Neural cell (in vitro differentiated cells): ENCODE measurements at regions not wholly inside any gene's neighbourhood (a gene's known extent, or its start where the extent isn't known, plus 50 kb on each side); places are given as distances from the start of the nearest gene placed in this dataset.

Experiments
- H2AFZ ChIP-seq: fragments of 200-600, 300-800 bp; sonication (generic), shearing (Covaris generic); 2 replicates; pipeline ENCODE4 v1.6.0; 2014; ENCODE audit warnings: low read depth, mild to moderate bottlenecking, antibody characterized with exemption, low read length, moderate library complexity
- H3F3A ChIP-seq: fragments of 200-600 bp; shearing (Covaris generic); 2 replicates; pipeline ENCODE4 v1.6.1; 2016; ENCODE audit warnings: mild to moderate bottlenecking, moderate library complexity, mixed read lengths, antibody characterized with exemption, low read length; ENCODE audit not compliant: insufficient read depth, poor library complexity, severe bottlenecking
- H3K27ac ChIP-seq: fragments of 200-600, 300-800 bp; sonication (generic), shearing (Covaris generic); 2 replicates; pipeline ENCODE4 v1.5.1; 2014; ENCODE audit warnings: mild to moderate bottlenecking, low read length, moderate library complexity
- H3K27me3 ChIP-seq: fragments of 300-800, 200-600 bp; sonication (generic), shearing (Covaris generic); 2 replicates; pipeline ENCODE4 v1.6.0; 2014; ENCODE audit warnings: mild to moderate bottlenecking, low read depth, low read length, moderate library complexity; ENCODE audit not compliant: insufficient read depth
- H3K36me3 ChIP-seq: fragments of 300-800, 200-600 bp; sonication (generic), shearing (Covaris generic); 2 replicates; pipeline ENCODE4 v1.5.1; 2014; ENCODE audit warnings: mild to moderate bottlenecking, antibody characterized with exemption, low read length, moderate library complexity; ENCODE audit not compliant: insufficient read depth
- H3K4me2 ChIP-seq: fragments of 300-800, 200-600 bp; sonication (generic), shearing (Covaris generic); 2 replicates; pipeline ENCODE4 v1.6.0; 2014; ENCODE audit warnings: mild to moderate bottlenecking, low read length
- H3K4me3 ChIP-seq: fragments of 300-800, 200-600 bp; sonication (generic), shearing (Covaris generic); 2 replicates; pipeline ENCODE4 v1.5.1; 2014; ENCODE audit warnings: mild to moderate bottlenecking, low read length, moderate library complexity
- H3K79me2 ChIP-seq: fragments of 200-600 bp; shearing (Covaris generic); replicated peaks from 2 replicates; pipeline ENCODE4 v1.6.0; 2014; ENCODE audit warnings: mild to moderate bottlenecking, low read length, moderate library complexity; ENCODE audit not compliant: insufficient read depth
- H3K9ac ChIP-seq: fragments of 300-800, 200-600 bp; sonication (generic), shearing (Covaris generic); 2 replicates; pipeline ENCODE4 v1.6.1; 2016; ENCODE audit warnings: mild to moderate bottlenecking, low read length, mixed read lengths
- H3K9me2 ChIP-seq: fragments of 200-600 bp; shearing (Covaris generic); 2 replicates; pipeline ENCODE4 v1.6.1; 2016; ENCODE audit warnings: mild to moderate bottlenecking, low read length, mixed read lengths; ENCODE audit not compliant: insufficient read depth
- H3K9me3 ChIP-seq: fragments of 200-600, 300-800 bp; sonication (generic), shearing (Covaris generic); 2 replicates; pipeline ENCODE4 v1.6.1; 2016; ENCODE audit warnings: mild to moderate bottlenecking, mixed run types, low read length, moderate library complexity, mixed read lengths
- H4K20me1 ChIP-seq: fragments of 200-600 bp; shearing (Covaris generic); 2 replicates; pipeline ENCODE4 v1.6.1; 2016; ENCODE audit warnings: mild to moderate bottlenecking, mixed run types; ENCODE audit not compliant: insufficient read depth
- CTCF ChIP-seq: fragments of 450-650 bp; IDR thresholded peaks from 2 replicates; pipeline ENCODE4 v1.5.1; 2014; ENCODE audit warnings: antibody characterized with exemption, mild to moderate bottlenecking, moderate library complexity; ENCODE audit not compliant: poor library complexity, severe bottlenecking
- EP300 ChIP-seq: fragments of 450-650 bp; conservative IDR thresholded peaks from 2 replicates; pipeline ENCODE4 v1.6.1; 2014; ENCODE audit warnings: antibody characterized with exemption, mild to moderate bottlenecking, moderate library complexity; ENCODE audit not compliant: poor library complexity, severe bottlenecking
- EZH2 ChIP-seq: fragments of 200-600, 300-800 bp; shearing (Covaris generic), sonication (generic); IDR thresholded peaks from 2 replicates; pipeline ENCODE4 v1.6.1; 2014; ENCODE audit warnings: antibody characterized with exemption, low read length, borderline replicate concordance, mild to moderate bottlenecking; ENCODE audit not compliant: insufficient read depth, poor library complexity, severe bottlenecking
- MXI1 ChIP-seq: fragments of 450-650 bp; conservative IDR thresholded peaks from 2 replicates; pipeline ENCODE4 v1.6.1; 2014; ENCODE audit warnings: antibody characterized with exemption, mild to moderate bottlenecking; ENCODE audit not compliant: poor library complexity, severe bottlenecking
- POLR2AphosphoS5 ChIP-seq: IDR thresholded peaks from 2 replicates; pipeline ENCODE4 v1.6.1; 2012
- RAD21 ChIP-seq: fragments of 450-650 bp; conservative IDR thresholded peaks from 2 replicates; pipeline ENCODE4 v1.6.1; 2014; ENCODE audit warnings: antibody characterized with exemption, mild to moderate bottlenecking, moderate library complexity
- REST ChIP-seq: IDR thresholded peaks from 2 replicates; pipeline ENCODE4 v1.6.1; 2012; ENCODE audit warnings: borderline replicate concordance
- SMC3 ChIP-seq: fragments of 450-650 bp; conservative IDR thresholded peaks from 2 replicates; pipeline ENCODE4 v1.6.1; 2014; ENCODE audit warnings: antibody characterized with exemption, mild to moderate bottlenecking, moderate library complexity; ENCODE audit not compliant: poor library complexity
- TAF1 ChIP-seq: IDR thresholded peaks from 2 replicates; pipeline ENCODE4 v1.6.1; 2012; ENCODE audit warnings: low read depth

- Histone ChIP-seq H4K20me1 (no peaks in the 10 kb centered on the region), H3K4me3 (no peak overlapping the region), H2AFZ (no peak overlapping the region), H3K36me3 (no peaks in the 10 kb centered on the region), H3K9ac (no peak overlapping the region), H3K27me3 (no peaks in the 10 kb centered on the region), H3F3A (no peaks in the 10 kb centered on the region), H3K79me2 (no peaks in the 10 kb centered on the region), H3K9me2 (no peaks in the 10 kb centered on the region), H3K4me2 (no peak overlapping the region), H3K27ac (peak overlapping the region; percentile 66), H3K9me3 (no peaks in the 10 kb centered on the region)
- TF ChIP-seq POLR2AphosphoS5, result no peak
- TF ChIP-seq SMC3, result no peak
- no peak for TF ChIP-seq RAD21
- TF ChIP-seq CTCF, result no peak
- TF ChIP-seq TAF1, result no peak
- TF ChIP-seq MXI1, result no peak
- no peak for TF ChIP-seq EP300
- TF ChIP-seq REST, result no peak
- TF ChIP-seq EZH2, result no peak
Measured at GRCh38 chr2:22878121-22878520, 506.9 kb upstream of the KLHL29 start.

- Histone ChIP-seq H2AFZ (no peak overlapping the region), H3K27me3 (no peaks in the 10 kb centered on the region), H3K36me3 (no peaks in the 10 kb centered on the region), H3F3A (no peaks in the 10 kb centered on the region), H3K9me3 (no peaks in the 10 kb centered on the region), H3K4me2 (no peak overlapping the region), H4K20me1 (no peaks in the 10 kb centered on the region), H3K79me2 (no peaks in the 10 kb centered on the region), H3K27ac (peak overlapping the region; percentile 66), H3K4me3 (no peak overlapping the region), H3K9me2 (no peaks in the 10 kb centered on the region), H3K9ac (no peak overlapping the region)
- no peak for TF ChIP-seq TAF1
- TF ChIP-seq RAD21, result peak; percentile 29
- peak; percentile 67 for TF ChIP-seq EP300
- TF ChIP-seq MXI1, result no peak
- TF ChIP-seq REST, result no peak
- peak; percentile 17 for TF ChIP-seq SMC3
- no peak for TF ChIP-seq EZH2
- TF ChIP-seq POLR2AphosphoS5, result peak; percentile 45
- no peak for TF ChIP-seq CTCF
Measured at GRCh38 chr2:22879009-22879863, 505.7 kb upstream of the KLHL29 start.
